ENCODE measurements at regions not wholly inside any gene's neighbourhood (a gene's known extent, or its start where the extent isn't known, plus 50 kb on each side); places are given as distances from the start of the nearest gene placed in this dataset.
"Not testable (repeated sequence)": the region's sequence is repeated elsewhere in the genome, so short reads cannot be mapped to it uniquely, and the experiment has no call there.

DNA sequence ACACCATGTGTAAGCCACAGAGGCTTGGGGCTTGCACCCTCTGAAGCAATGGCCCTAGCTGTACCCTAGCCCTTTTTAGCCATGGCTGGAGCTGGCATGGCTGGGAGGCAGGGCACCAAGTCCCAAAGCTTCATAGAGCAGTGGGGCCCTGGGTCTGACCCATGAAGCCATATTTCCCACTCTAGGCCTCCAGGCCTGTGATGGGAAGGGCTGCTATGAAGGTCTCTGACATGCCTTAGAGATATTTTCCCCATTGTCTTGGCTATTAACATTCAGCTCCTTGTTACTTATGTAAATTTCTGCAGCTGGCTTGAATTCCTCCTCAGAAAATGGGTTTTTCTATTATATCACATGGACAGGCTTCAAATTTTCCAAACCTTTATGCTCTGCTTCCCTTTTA, 68.8 kb upstream of the PPP1R12A start:
- POLR2A ChIA-PET; H3K79me2 ChIP-seq (ENCODE audit: insufficient read depth, low read length); H3K27me3 ChIP-seq (ENCODE audit: insufficient read depth, low read length); RAD21 ChIA-PET (ENCODE audit: low non-redundant PET in 1 of 2, low total read pairs in 2 of 2, uncharacterized antibody in 2 of 2, unreplicated experiment in 2 of 2); H2AFZ ChIP-seq (ENCODE audit: low read depth, low read length, poor library complexity, severe bottlenecking); H3K4me1 ChIP-seq (ENCODE audit: control insufficient read depth in 1 of 2, insufficient read depth in 2 of 2, low read length in 2 of 2); H3K27ac ChIP-seq (ENCODE audit: low read depth, low read length); H3K36me3 ChIP-seq (ENCODE audit: control insufficient read depth in 1 of 2, insufficient read depth in 2 of 2, low read length in 2 of 2); BruUV-seq (replicated peaks); H3K9me3 ChIP-seq (ENCODE audit: control insufficient read depth in 1 of 2, insufficient read depth in 1 of 2, low read depth in 1 of 2, low read length in 2 of 2); CTCF ChIA-PET; ATAC-seq; H3K4me3 ChIP-seq (replicated peaks in 1 of 2; ENCODE audit: low read depth in 1 of 2, low read length in 2 of 2); DNase-seq (ENCODE audit: low read depth, low spot score); H3K4me2 ChIP-seq (ENCODE audit: low read length); intact Hi-C loops (cut with micrococcal nuclease); H3K9me2 ChIP-seq (ENCODE audit: insufficient read depth); H4K20me1 ChIP-seq (ENCODE audit: insufficient read depth); H3K9ac ChIP-seq (ENCODE audit: low read length): not testable (repeated sequence)

DNA sequence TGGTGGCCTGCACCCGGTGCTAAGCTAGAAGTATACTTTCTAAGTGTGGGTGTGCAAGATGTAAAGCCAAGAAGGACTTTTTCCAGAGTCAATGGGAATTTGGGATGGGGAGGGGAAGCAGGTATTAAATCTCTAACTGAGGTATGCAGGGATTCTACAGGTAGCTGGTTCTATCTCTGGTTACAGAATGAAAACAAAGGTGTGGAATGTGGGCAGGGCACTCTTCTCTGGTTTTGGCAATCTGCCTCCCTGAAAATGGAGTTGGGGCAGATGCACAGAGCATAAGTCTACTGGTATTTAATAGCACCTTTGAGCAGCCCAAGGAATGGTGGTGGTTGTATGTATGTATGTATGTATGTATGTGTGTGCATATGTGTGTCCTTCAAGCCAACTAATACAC, 66.7 kb upstream of the PPP1R12A start:
- Histone ChIP-seq H3K4me1 (ENCODE audit: control insufficient read depth in 1 of 2, insufficient read depth in 2 of 2, low read length in 2 of 2) (peaks cover 0 to 7% of the 10 kb centered on the region in 2 experiments; a peak in 2 of 4 replicates), H3K4me2 (ENCODE audit: low read length) (no peak overlapping the region; the same call in 1 of the 2 replicates), H3K9ac (ENCODE audit: low read length) (no peak overlapping the region), H3K27ac (ENCODE audit: low read depth, low read length) (no peak overlapping the region), H3K36me3 (ENCODE audit: control insufficient read depth in 1 of 2, insufficient read depth in 2 of 2, low read length in 2 of 2) (no peaks in the 10 kb centered on the region), H3K79me2 (ENCODE audit: insufficient read depth, low read length) (no peaks in the 10 kb centered on the region), H2AFZ (ENCODE audit: low read depth, low read length, poor library complexity, severe bottlenecking) (no peak overlapping the region), H3K4me3 (replicated peaks in 1 of 2; ENCODE audit: low read depth in 1 of 2, low read length in 2 of 2) (no peak overlapping the region), H4K20me1 (ENCODE audit: insufficient read depth) (no peaks in the 10 kb centered on the region), H3K9me2 (ENCODE audit: insufficient read depth) (no peaks in the 10 kb centered on the region), H3K9me3 (ENCODE audit: control insufficient read depth in 1 of 2, insufficient read depth in 1 of 2, low read depth in 1 of 2, low read length in 2 of 2) (no peaks in the 10 kb centered on the region), H3K27me3 (ENCODE audit: insufficient read depth, low read length) (no peaks in the 10 kb centered on the region)
- no TSS peak for BruUV-seq (replicated peaks)
- ATAC-seq: peak; percentile 32; the same call in 1 of the 2 replicates
- CTCF ChIA-PET: no interaction called here
- intact Hi-C loops (cut with micrococcal nuclease): no loop called here
- TF ChIP-seq EZH2 (IDR thresholded peaks at IDR 0.05) (no peak), ZNF274 (IDR thresholded peaks at IDR 0.05; ENCODE audit: low read depth, low read length) (no peak), JUND (IDR thresholded peaks at IDR 0.05) (no peak), SIN3A (IDR thresholded peaks at IDR 0.05; ENCODE audit: low read depth) (no peak), POLR2A (IDR thresholded peaks at IDR 0.05; ENCODE audit: borderline replicate concordance, extremely low read depth, insufficient read depth, insufficient read length) (no peak), SRF (IDR thresholded peaks at IDR 0.05; ENCODE audit: low read depth) (no peak), EGR1 (IDR thresholded peaks at IDR 0.05; ENCODE audit: low read depth) (no peak), CEBPB (IDR thresholded peaks at IDR 0.05; ENCODE audit: low read depth) (no peak), SP1 (IDR thresholded peaks at IDR 0.05; ENCODE audit: low read depth) (no peak), ELF1 (IDR thresholded peaks at IDR 0.05; ENCODE audit: borderline replicate concordance, low read depth) (no peak), POLR2AphosphoS5 (IDR thresholded peaks at IDR 0.05; ENCODE audit: low read depth, low read length) (no peak), RAD21 (IDR thresholded peaks at IDR 0.05; ENCODE audit: low read depth) (no peak), CBX3 (IDR thresholded peaks at IDR 0.05; ENCODE audit: low read depth) (no peak)
- TF ChIP-seq, protein P1, sequence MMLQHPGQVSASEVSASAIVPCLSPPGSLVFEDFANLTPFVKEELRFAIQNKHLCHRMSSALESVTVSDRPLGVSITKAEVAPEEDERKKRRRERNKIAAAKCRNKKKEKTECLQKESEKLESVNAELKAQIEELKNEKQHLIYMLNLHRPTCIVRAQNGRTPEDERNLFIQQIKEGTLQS (IDR thresholded peaks at IDR 0.05): no peak
- TF ChIP-seq, protein P2, sequence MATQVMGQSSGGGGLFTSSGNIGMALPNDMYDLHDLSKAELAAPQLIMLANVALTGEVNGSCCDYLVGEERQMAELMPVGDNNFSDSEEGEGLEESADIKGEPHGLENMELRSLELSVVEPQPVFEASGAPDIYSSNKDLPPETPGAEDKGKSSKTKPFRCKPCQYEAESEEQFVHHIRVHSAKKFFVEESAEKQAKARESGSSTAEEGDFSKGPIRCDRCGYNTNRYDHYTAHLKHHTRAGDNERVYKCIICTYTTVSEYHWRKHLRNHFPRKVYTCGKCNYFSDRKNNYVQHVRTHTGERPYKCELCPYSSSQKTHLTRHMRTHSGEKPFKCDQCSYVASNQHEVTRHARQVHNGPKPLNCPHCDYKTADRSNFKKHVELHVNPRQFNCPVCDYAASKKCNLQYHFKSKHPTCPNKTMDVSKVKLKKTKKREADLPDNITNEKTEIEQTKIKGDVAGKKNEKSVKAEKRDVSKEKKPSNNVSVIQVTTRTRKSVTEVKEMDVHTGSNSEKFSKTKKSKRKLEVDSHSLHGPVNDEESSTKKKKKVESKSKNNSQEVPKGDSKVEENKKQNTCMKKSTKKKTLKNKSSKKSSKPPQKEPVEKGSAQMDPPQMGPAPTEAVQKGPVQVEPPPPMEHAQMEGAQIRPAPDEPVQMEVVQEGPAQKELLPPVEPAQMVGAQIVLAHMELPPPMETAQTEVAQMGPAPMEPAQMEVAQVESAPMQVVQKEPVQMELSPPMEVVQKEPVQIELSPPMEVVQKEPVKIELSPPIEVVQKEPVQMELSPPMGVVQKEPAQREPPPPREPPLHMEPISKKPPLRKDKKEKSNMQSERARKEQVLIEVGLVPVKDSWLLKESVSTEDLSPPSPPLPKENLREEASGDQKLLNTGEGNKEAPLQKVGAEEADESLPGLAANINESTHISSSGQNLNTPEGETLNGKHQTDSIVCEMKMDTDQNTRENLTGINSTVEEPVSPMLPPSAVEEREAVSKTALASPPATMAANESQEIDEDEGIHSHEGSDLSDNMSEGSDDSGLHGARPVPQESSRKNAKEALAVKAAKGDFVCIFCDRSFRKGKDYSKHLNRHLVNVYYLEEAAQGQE (IDR thresholded peaks at IDR 0.05; ENCODE audit: low read depth): no peak
- TF ChIP-seq, protein P3, sequence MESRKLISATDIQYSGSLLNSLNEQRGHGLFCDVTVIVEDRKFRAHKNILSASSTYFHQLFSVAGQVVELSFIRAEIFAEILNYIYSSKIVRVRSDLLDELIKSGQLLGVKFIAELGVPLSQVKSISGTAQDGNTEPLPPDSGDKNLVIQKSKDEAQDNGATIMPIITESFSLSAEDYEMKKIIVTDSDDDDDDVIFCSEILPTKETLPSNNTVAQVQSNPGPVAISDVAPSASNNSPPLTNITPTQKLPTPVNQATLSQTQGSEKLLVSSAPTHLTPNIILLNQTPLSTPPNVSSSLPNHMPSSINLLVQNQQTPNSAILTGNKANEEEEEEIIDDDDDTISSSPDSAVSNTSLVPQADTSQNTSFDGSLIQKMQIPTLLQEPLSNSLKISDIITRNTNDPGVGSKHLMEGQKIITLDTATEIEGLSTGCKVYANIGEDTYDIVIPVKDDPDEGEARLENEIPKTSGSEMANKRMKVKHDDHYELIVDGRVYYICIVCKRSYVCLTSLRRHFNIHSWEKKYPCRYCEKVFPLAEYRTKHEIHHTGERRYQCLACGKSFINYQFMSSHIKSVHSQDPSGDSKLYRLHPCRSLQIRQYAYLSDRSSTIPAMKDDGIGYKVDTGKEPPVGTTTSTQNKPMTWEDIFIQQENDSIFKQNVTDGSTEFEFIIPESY (IDR thresholded peaks at IDR 0.05; ENCODE audit: extremely low read depth, insufficient replicate concordance, low read length): no peak
- TF ChIP-seq, protein P4, sequence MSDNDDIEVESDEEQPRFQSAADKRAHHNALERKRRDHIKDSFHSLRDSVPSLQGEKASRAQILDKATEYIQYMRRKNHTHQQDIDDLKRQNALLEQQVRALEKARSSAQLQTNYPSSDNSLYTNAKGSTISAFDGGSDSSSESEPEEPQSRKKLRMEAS (IDR thresholded peaks at IDR 0.05): no peak
- POLR2A ChIA-PET: no interaction called here
- RAD21 ChIA-PET (ENCODE audit: low non-redundant PET in 1 of 2, low total read pairs in 2 of 2, uncharacterized antibody in 2 of 2, unreplicated experiment in 2 of 2): no interaction called here
- DNase-seq (ENCODE audit: low read depth, low spot score): no peak
